Erythroblast (primary cell): ENCODE measurements at regions not wholly inside any gene's neighbourhood (a gene's known extent, or its start where the extent isn't known, plus 50 kb on each side); places are given as distances from the start of the nearest gene placed in this dataset.

Source experiments
- DNase-seq, 2 experiments: peaks; one replicate each; lab custom pipeline; 2025; lab: John Stamatoyannopoulos, UW
- GATA1 ChIP-seq: IDR thresholded peaks from 2 replicates; pipeline ENCODE4 v1.6.1; 2011; ENCODE audit warnings: low read depth, mild to moderate bottlenecking, control low read depth, low read length, moderate library complexity
- POLR2A ChIP-seq: IDR thresholded peaks from 2 replicates; pipeline ENCODE4 v1.6.1; 2011; ENCODE audit warnings: mild to moderate bottlenecking, low read length

DNA sequence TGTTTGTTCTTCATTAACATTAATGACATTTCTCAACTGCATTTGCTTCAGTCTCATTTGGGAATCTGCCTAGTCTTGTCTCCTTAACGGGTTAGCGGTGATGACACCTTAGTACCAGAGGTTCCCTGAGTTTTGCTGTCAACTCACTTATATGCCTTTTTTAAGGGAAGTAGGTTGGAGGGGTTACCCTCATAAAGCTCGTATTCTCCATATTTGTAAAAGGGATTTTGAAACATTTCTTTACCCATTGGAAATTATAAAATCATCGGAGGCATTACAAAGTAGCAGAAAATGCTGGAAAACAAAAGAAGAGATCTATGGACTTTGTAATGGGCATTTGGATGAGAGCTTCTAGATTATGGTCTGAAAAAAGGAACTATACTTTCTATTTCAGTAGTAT is 88.7 kb upstream of the PRDM1 start:
- no peak for TF ChIP-seq POLR2A
- no peak for TF ChIP-seq GATA1
- DNase-seq: no peak

DNA sequence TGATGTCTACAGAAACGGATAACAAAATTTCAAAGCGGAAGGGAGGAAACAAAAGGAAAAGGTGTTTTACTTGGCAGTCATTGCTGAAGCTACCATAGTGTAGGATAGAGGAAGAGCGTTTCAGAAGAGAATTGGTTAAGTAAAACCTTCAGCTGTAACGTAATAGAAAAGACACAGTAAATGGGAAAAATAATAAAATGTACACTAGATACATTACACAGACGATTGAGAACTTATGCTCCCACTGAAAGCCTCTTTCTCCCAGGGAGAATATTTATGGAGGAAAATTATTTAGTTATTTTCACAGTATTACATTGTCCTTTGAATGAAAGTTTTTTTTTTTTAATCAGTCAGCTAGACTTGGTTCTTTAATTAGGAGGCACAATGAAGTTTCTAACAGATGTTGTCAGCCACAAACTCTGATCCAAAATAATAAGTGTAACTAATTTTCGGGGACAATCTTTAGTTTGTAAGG is 90.7 kb upstream of the PRDM1 start:
- peak in 1 of 2 experiments; percentile 48 for DNase-seq
- TF ChIP-seq POLR2A (no peak), GATA1 (no peak)

DNA sequence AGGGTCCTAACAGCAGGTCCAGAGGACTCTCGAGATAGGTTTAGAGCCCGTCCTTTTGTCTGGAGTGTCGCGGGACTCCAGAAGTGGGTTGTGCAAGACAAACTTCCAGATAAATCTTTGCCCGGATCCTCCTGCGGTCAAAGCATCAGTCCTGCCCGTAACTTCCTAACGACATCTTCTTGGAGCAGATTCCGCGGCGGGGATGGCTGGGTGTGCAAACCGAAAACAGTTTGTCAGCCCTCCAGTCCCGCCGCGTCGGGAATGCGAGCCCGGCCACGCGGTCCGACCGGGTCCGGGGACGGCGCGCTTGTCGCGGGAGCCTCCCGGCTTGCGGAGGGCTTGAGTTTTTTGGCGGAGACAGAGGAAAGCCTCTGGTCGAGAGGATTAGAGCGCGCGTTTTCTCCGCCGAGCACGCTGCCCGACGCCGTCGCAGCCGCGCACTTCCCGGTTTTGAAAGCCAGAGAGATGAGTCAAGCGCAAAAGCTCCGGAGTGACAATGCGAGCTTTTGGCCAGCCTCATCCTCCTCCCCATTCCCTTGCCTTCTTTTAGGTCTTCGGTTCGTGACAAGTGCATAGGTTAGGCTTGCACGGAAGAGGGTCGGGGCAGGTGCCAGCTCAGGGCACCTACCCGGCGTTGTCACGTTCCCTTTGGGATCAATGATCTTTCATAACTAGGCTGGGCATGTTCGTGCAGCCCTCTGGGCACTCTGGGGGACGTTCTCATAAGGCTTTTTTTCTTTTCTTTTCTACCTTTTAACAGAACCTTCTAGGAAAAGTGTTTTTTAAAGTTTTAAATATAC is 91.3 kb upstream of the PRDM1 start:
- no peak for TF ChIP-seq GATA1
- TF ChIP-seq POLR2A: no peak
- DNase-seq: peak; percentile 66 to 71

DNA sequence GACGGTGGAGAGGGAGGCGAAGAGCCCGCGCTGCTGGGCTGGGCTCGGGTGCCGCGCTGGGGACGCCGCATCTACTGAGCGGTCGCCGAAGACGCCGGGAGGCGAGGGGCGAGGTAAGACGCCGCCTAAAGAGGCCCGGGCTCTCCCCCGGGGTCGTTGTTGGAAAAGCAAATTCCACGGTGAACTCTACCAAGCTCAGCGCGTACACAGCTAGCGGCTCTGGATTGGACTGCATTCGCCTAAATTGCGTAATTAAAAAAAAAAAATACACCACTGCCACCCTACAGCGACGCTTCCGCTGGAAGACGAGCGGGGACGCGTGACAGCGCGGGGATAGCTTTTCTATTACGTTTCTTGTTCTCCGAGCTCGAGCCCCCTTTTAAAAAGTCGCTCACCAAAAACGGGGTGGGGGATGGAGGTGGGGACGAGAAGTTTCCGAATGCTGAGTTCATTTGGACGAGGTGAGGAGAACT is 92.0 kb upstream of the PRDM1 start:
- TF ChIP-seq POLR2A (no peak), GATA1 (no peak)
- peak; percentile 59 to 69 for DNase-seq

DNA sequence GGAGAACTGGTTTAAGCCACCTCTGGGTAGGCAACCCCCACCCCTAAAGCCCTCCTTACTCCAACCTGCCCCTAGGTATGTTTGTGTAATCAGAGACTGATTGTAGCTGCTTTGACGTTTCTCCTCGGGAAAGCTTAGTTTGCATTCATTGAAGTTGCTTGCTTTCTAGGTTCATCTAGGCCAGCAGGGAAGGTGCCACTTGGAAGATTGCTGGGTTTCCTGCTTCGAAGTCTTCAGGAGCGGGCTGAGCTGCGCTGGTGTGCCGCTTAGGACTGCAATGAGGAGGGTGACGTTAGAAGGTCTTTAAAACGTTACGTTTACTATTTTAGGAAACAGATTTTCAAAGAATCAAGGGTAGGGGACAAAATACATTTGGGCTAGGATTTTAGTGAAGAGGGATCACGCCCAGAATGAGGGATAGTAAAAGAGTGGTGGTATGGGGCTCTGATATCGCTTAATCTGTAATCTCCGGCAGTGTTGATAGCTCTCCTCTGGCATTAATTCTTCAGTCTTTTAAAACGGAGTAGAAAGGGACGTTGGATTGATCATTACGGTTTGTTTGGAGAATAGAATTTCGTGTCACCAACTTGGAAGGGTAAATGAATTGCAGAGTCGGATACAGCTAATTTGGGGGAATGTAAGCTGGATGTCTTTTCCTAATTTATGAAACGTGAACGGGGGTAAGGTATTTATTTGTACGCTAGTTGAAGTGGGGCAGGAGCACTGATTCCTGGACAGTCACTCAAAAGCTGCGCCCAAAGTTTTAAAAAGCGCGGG is 92.6 kb upstream of the PRDM1 start:
- TF ChIP-seq POLR2A: no peak
- no peak for TF ChIP-seq GATA1
- DNase-seq: peak; percentile 27 to 35

DNA sequence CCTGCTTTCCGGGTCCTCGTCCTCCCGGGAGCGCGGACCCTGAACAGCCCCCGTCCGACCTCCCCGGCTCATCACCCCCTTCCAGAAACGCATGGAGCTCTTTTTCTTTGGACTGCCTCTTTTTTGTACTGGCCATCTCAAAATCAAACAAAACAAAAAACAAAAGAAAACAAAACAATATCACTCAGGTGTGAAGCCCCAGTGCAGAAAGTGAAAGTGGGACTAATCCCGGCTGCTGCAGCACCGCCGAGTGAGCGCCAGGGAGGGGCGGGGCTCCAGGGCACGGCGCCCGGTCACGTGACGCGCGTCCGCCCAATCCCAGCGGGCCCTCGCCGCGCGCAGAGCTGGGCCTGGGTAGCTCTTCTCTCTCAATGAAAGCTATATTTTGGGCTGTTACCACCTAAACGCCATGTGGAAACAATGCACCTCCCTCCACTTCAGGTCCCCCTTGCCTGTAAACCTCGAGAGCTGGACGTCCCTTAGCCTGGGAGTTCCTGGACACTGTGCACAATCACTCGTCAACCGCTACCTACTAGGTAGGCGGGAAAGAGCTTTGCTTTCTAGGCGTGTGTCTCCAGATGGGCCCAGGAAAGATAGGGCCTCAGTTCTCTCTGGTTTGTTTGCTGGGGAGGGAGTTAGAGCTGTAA is 93.7 kb upstream of the PRDM1 start:
- no peak for TF ChIP-seq GATA1
- TF ChIP-seq POLR2A: no peak
- peak; percentile 86 to 92 for DNase-seq

DNA sequence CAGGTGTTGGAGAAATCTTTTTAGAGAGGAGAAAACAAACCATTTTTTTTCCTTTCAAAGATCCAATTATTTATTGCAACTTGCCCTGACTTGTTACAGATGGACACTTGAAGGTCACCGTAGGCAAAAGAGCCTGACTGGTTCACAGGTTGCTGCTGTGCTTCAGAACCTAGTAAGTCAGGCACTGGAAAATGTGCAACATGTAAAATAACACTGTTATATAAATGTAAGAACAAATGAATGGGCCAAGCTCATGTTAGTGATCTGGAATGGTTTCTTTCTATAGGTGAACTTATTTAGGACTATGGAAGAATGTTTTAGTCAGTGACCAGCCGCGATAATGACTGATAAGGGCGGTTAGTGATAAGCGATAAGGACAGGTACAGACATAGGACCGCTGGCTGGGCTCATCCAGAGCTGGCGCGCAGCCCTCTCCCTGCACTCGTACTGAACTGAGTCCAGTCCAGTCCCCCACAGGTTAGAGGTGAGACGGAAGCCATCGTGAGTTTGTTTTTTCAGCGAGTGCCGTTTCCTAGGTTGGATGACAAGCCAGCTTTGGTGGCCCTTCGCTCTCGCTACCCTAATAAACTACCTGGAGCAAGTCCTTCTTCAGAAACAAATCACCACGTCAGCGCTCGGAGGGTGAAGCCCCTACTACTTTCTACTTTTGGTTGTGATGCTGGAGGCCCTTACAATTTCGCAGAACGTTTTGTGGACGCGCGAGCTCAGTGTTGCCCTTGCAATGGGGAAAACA is 94.4 kb upstream of the PRDM1 start:
- no peak for TF ChIP-seq POLR2A
- no peak for TF ChIP-seq GATA1
- DNase-seq: peak; percentile 49 to 65

DNA sequence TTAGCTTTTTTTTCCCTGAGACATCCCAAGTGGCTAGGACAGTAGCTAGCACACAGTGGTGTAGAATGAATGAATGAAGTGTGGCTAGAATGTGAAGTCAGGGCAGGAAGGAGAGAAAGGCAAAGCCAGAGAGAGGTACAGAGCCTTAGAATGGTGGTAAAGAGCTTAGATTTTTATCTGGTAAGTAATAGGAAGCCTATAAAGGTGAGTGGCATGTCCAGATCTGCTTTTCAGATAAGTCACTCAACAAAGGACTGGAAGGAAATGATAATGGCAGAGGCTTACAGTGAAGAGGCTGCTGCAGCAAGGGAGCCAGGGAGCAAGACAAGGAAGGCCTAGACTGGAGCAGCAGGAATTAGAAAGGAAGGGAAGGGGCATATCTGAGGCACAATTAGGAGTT is 96.0 kb upstream of the PRDM1 start:
- no peak for DNase-seq

DNA sequence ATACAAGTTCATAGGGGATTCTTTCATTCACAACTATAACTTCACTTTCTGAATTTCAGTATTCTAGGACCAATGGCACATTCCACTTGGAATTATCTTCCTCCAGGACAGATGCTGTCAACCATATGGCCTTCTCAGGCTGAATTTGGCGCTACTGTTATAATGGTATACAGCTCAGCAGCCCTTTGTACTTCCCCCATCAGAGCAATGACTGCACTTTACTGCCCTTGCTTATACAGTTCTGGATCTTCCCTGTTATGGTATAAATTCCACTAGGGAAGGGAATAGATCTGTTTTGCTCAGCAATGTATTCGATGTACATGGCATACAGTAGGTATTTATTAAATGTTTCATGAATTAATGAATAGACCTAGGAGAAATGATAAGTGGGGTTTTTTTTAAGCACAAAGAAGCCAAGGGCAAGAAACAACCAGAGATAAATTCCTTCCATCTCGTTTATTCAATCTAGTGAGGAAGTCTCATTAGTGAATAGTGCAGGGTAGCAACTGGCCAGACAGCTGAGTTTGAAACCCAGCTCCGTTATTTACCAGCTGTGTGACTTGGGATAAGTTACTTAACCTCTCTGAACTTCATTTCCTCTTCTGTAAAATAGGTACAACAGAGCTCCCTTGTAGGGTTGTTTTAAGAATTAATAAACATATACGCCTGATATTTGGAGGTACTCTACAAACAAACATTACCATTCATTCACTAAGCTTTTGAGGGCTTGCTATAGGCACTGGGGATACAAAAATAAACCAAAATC is 97.1 kb upstream of the PRDM1 start:
- DNase-seq: no peak
- no peak for TF ChIP-seq POLR2A
- no peak for TF ChIP-seq GATA1

More for the DNA sequence above, 96.0 kb upstream of the PRDM1 start:
- TF ChIP-seq GATA1: no peak

DNA sequence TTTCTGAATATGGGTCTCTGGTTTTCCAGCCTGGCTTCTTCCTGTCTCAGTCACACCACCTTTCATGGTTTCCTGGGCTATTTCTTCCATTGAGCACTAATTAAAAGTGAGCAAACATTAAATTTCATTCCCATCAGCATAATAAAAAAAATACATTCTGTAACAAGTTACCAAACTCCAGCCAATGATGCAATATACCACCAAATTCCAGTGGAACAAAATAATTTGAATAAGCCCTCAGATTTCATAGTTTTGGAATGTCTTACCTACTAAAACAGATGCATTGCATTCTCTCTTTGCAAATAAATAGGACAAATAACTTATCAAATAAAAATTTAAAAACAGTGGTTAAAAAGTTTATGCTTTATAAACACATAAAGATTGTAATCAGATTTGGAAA is 97.8 kb upstream of the PRDM1 start:
- no peak for DNase-seq
- TF ChIP-seq GATA1 (no peak), POLR2A (no peak)

DNA sequence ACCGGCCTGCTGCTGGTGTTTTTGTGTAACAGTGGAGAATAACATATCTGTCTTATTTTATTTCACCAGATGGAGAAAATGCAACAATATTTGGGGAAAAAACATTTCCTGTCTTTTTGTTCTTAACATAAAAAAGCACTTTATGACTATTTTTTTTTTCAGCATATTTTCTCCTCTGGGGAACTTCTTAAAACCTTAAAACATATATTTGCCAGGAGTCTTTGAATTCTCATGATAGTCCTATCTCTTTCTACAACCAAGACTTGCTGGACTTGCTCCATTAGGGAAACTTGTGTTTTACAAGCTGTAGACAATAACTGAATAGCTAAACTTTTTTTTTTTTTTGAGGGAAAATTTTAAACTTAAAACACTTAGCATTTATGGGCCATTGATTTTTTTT is 98.6 kb upstream of the PRDM1 start:
- DNase-seq: no peak
- no peak for TF ChIP-seq GATA1
- no peak for TF ChIP-seq POLR2A

DNA sequence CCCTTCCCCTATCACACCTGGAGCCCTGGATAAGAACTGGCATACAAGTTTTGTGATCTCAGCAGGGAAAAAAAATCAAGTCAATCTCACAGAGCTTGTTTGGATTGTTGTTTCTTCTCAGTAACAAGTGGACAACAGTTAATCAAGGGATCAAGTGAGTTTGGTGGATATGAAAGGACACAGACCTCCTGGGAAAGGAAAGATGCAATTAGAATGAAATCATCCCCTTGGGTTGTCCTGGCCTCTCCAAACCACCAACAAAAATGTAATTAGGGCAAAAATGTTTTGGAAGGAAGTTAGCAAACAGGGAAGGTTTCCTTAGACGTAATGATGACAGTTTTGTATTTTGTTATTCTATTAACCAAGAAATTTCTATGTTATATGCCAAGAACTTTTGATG is 99.1 kb upstream of the PRDM1 start:
- no peak for DNase-seq

More for the DNA sequence above, 99.1 kb upstream of the PRDM1 start:
- TF ChIP-seq GATA1 (no peak), POLR2A (no peak)
